B cell (primary cell): ENCODE measurements at regions not wholly inside any gene's neighbourhood (a gene's known extent, or its start where the extent isn't known, plus 50 kb on each side); places are given as distances from the start of the nearest gene placed in this dataset.

Source experiments
- ATAC-seq: fragments of 200-7000 bp; cut with Tn5 transposase; one replicate; pipeline ENCODE4 v1.10.0; 2021; ENCODE audit warnings: low read depth, mild to moderate bottlenecking, moderate number of reproducible peaks, moderate library complexity
- CTCF ChIA-PET: fragments of 350-600 bp; sonication (Branson Sonifier 250); formaldehyde crosslinking; loops from one replicate; lab custom pipeline; 2021; ENCODE audit warnings: antibody characterized with exemption, inconsistent platforms; lab: Charles Lee
- POLR2A ChIA-PET: fragments of 350-600 bp; sonication (Branson Sonifier 250); formaldehyde crosslinking; loops from one replicate; lab custom pipeline; 2021; ENCODE audit warnings: antibody characterized with exemption; lab: Charles Lee
- DNase-seq: peaks from one replicate; pipeline ENCODE4 v3.0.0; 2013
- H2AFZ ChIP-seq: 2 replicates; pipeline ENCODE4 v1.6.1; 2012; ENCODE audit warnings: mild to moderate bottlenecking, low read depth, low read length; ENCODE audit not compliant: insufficient read depth, poor library complexity, severe bottlenecking
- H3K27ac ChIP-seq, 2 donors: 1 replicate in 1 of 2; 2 replicates in 1 of 2; pipeline ENCODE4 v1.5.1; 2012 to 2013; ENCODE audit warnings: low read length in 2 of 2, mild to moderate bottlenecking in 2 of 2, moderate library complexity in 1 of 2
- H3K27me3 ChIP-seq, 4 experiments: fragments of 200-600 bp in 1 of 4; sonication (generic) in 1 of 4; replicated peaks in 1 of 4; 1 replicate in 2 of 4; 2 replicates in 2 of 4; pipeline versions ENCODE4 v1.6.1 to v1.7.0; 2013 to 2016; ENCODE audit warnings: low read length in 3 of 4, mild to moderate bottlenecking in 2 of 4, mixed read lengths in 1 of 4, moderate library complexity in 1 of 4; ENCODE audit not compliant: insufficient read depth in 4 of 4, control insufficient read depth in 3 of 4; ENCODE audit errors: control extremely low read depth in 1 of 4
- H3K36me3 ChIP-seq, 2 experiments: replicated peaks in 1 of 2; 1 replicate in 1 of 2; 2 replicates in 1 of 2; pipeline versions ENCODE4 v1.6.1 to v1.7.1; 2013; ENCODE audit warnings: low read length in 1 of 2; ENCODE audit not compliant: insufficient read depth in 2 of 2, control insufficient read depth in 1 of 2; ENCODE audit errors: control extremely low read depth in 1 of 2, extremely low read depth in 1 of 2
- H3K4me1 ChIP-seq, 2 donors: fragments of 200-600 bp in 1 of 2; sonication (generic) in 1 of 2; 1 replicate in 1 of 2; 2 replicates in 1 of 2; pipeline versions ENCODE4 v1.5.1 to v1.6.1; 2013 to 2017; ENCODE audit warnings: low read length in 2 of 2; ENCODE audit not compliant: control insufficient read depth in 2 of 2, insufficient read depth in 2 of 2
- H3K4me2 ChIP-seq: replicated peaks from 2 replicates; pipeline ENCODE3; 2012; ENCODE audit warnings: mild to moderate bottlenecking, low read depth, low read length; ENCODE audit not compliant: poor library complexity, severe bottlenecking
- H3K4me3 ChIP-seq, 5 experiments: fragments of 200-600 bp in 1 of 5; sonication (generic) in 1 of 5; 1 replicate in 3 of 5; 2 replicates in 2 of 5; pipeline versions ENCODE4 v1.5.1 to v1.7.0; 2011 to 2016; ENCODE audit warnings: low read length in 4 of 5, mild to moderate bottlenecking in 4 of 5, low read depth in 2 of 5, control low read depth in 1 of 5, moderate library complexity in 1 of 5; ENCODE audit not compliant: insufficient read depth in 1 of 5; ENCODE audit errors: control extremely low read depth in 1 of 5, extremely low read depth in 1 of 5
- H3K79me2 ChIP-seq: fragments of 200-600 bp; sonication (generic); one replicate; pipeline ENCODE4 v1.6.0; 2016; ENCODE audit warnings: low read length; ENCODE audit not compliant: control insufficient read depth, insufficient read depth
- H3K9ac ChIP-seq: fragments of 200-600 bp; sonication (generic); 2 replicates; pipeline ENCODE4 v1.6.1; 2017; ENCODE audit warnings: mild to moderate bottlenecking, low read length, moderate library complexity
- H3K9me3 ChIP-seq, 3 donors: one replicate each; pipeline versions ENCODE4 v1.6.1 to v1.7.1; 2013; ENCODE audit warnings: low read length in 2 of 3; ENCODE audit not compliant: control insufficient read depth in 2 of 3, insufficient read depth in 1 of 3; ENCODE audit errors: control extremely low read depth in 1 of 3
- H4K20me1 ChIP-seq: 2 replicates; pipeline ENCODE4 v1.6.0; 2012; ENCODE audit warnings: mild to moderate bottlenecking, low read length; ENCODE audit not compliant: insufficient read depth, control insufficient read depth, poor library complexity, severe bottlenecking
- H3K27ac Mint-ChIP-seq: one replicate; pipeline ENCODE4 v1.8.0; 2021; ENCODE audit warnings: mixed read lengths
- H3K27me3 Mint-ChIP-seq: one replicate; pipeline ENCODE4 v1.8.0; 2021; ENCODE audit warnings: mixed read lengths
- H3K4me1 Mint-ChIP-seq: one replicate; pipeline ENCODE4 v1.8.0; 2021; ENCODE audit warnings: mixed read lengths
- H3K4me3 Mint-ChIP-seq: one replicate; pipeline ENCODE4 v1.8.0; 2021; ENCODE audit warnings: mixed read lengths
- H3K9me3 Mint-ChIP-seq: one replicate; pipeline ENCODE4 v1.8.0; 2022; ENCODE audit warnings: mixed read lengths; ENCODE audit not compliant: insufficient read depth
- EZH2 ChIP-seq: IDR thresholded peaks from 2 replicates; pipeline ENCODE4 v1.6.1; 2012; ENCODE audit warnings: borderline replicate concordance, low read depth, mild to moderate bottlenecking, moderate library complexity, low read length; ENCODE audit not compliant: insufficient read depth, poor library complexity, severe bottlenecking
- WGBS: methylation state at CpG from one replicate; pipeline ENCODE4 v1.1.5; 2013; ENCODE audit warnings: missing lambda C conversion rate; ENCODE audit not compliant: insufficient coverage; 5-methylcytosine and 5-hydroxymethylcytosine counted together
- intact Hi-C: fragments of 100-400 bp; cut with micrococcal nuclease; formaldehyde crosslinking; loops from one replicate; pipeline ENCODE4 v1.10.0; 2022
- TF ChIP-seq, protein P1 (sequence below): fragments of 200-600 bp; IDR thresholded peaks from one replicate; pipeline ENCODE4 v1.8.0; 2022; ENCODE audit warnings: antibody characterized with exemption, mild to moderate bottlenecking

DNA sequence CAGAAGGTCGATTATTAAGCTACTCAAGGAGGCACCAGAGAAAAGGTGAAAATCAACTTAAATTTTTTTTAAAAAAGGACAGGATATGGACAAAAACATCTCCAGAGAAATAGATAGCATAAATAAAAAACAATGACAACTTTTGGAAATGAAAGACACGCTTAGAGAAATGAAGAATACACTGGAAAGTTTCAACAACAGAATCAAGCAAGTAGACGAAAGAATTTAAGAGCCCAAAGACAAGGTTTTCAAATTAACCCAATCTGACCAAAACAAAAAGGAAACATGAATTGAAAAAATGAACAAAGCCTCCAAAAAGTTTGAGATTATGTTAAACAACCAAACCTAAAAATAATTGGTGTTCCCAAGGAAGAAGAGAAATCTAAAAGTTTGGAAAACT, 191.1 kb upstream of the BMP4 start:
- Mint-ChIP-seq H3K4me1 (no peaks in the 10 kb centered on the region), H3K27ac (no peak overlapping the region), H3K27me3 (peaks cover 15% of the 10 kb centered on the region), H3K4me3 (no peak overlapping the region), H3K9me3 (peaks cover 7% of the 10 kb centered on the region)
- DNase-seq (no peak), ATAC-seq (no peak)
- H3K9me3 ChIP-seq, result peaks cover 0 to 6% (median 0%) of the 10 kb centered on the region in 3 donors
- H2AFZ ChIP-seq, result no peak overlapping the region
- H3K79me2 ChIP-seq, result no peaks in the 10 kb centered on the region
- POLR2A ChIA-PET, result no interaction called here
- H3K27me3 ChIP-seq, result no peaks in the 10 kb centered on the region
- no peaks in the 10 kb centered on the region for H4K20me1 ChIP-seq
- no peak for TF ChIP-seq EZH2
- TF ChIP-seq, protein P1, sequence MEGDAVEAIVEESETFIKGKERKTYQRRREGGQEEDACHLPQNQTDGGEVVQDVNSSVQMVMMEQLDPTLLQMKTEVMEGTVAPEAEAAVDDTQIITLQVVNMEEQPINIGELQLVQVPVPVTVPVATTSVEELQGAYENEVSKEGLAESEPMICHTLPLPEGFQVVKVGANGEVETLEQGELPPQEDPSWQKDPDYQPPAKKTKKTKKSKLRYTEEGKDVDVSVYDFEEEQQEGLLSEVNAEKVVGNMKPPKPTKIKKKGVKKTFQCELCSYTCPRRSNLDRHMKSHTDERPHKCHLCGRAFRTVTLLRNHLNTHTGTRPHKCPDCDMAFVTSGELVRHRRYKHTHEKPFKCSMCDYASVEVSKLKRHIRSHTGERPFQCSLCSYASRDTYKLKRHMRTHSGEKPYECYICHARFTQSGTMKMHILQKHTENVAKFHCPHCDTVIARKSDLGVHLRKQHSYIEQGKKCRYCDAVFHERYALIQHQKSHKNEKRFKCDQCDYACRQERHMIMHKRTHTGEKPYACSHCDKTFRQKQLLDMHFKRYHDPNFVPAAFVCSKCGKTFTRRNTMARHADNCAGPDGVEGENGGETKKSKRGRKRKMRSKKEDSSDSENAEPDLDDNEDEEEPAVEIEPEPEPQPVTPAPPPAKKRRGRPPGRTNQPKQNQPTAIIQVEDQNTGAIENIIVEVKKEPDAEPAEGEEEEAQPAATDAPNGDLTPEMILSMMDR, result no peak
- H3K4me2 ChIP-seq, result no peak overlapping the region
- no peaks in the 10 kb centered on the region for H3K36me3 ChIP-seq
- no peak overlapping the region for H3K27ac ChIP-seq
- no peak overlapping the region for H3K9ac ChIP-seq
- CTCF ChIA-PET, result no interaction called here
- no peak overlapping the region for H3K4me3 ChIP-seq
- WGBS, result no CpG with 5 or more reads among the region's 3 CpGs
- no peaks in the 10 kb centered on the region for H3K4me1 ChIP-seq
- intact Hi-C loops, result no loop called here

DNA sequence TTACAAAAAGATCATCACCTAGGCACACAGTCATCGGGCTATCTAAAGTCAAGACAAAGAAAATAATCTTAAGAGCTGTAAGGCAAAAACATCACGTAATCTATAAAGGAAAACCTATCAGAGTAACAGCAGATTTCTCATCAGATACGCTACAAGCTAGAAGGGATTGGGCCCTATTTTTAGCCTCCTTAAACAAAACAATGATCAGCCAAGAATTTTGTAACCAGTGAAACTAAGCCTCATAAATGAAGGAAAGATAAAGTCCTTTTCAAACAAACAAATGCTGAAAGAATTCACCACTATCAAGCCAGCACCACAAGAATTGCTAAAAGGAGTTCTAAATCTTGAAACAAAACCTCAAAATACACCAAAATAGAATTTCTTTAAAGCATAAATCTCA, 191.6 kb upstream of the BMP4 start:
- Histone ChIP-seq H2AFZ (no peak overlapping the region), H4K20me1 (no peaks in the 10 kb centered on the region), H3K9ac (no peak overlapping the region), H3K4me1 (no peaks in the 10 kb centered on the region), H3K36me3 (no peaks in the 10 kb centered on the region), H3K4me3 (no peak overlapping the region), H3K27me3 (no peaks in the 10 kb centered on the region), H3K27ac (no peak overlapping the region), H3K9me3 (peaks cover 0 to 6% (median 0%) of the 10 kb centered on the region in 3 donors), H3K79me2 (no peaks in the 10 kb centered on the region), H3K4me2 (no peak overlapping the region)
- Mint-ChIP-seq H3K9me3 (peaks cover 9% of the 10 kb centered on the region), H3K27me3 (peaks cover 12% of the 10 kb centered on the region), H3K4me1 (no peaks in the 10 kb centered on the region), H3K27ac (no peak overlapping the region), H3K4me3 (no peak overlapping the region)
- CTCF ChIA-PET, result no interaction called here
- no peak for TF ChIP-seq EZH2
- TF ChIP-seq, protein P1, result no peak
- no peak for ATAC-seq
- POLR2A ChIA-PET, result no interaction called here
- WGBS, result 100% methylated on average over 3 of the region's 3 CpGs
- intact Hi-C loops, result no loop called here
- DNase-seq, result no peak
